HK-2 (cell line): ENCODE measurements at regions not wholly inside any gene's neighbourhood (a gene's known extent, or its start where the extent isn't known, plus 50 kb on each side); places are given as distances from the start of the nearest gene placed in this dataset.
A peak's percentile ranks its signal among the peaks of the same experiment; 100 is the strongest.

Experiments used
- DNase-seq: peaks from one replicate; pipeline ENCODE4 v3.0.0-alpha.2; 2018; ENCODE audit not compliant: unreplicated experiment

DNA sequence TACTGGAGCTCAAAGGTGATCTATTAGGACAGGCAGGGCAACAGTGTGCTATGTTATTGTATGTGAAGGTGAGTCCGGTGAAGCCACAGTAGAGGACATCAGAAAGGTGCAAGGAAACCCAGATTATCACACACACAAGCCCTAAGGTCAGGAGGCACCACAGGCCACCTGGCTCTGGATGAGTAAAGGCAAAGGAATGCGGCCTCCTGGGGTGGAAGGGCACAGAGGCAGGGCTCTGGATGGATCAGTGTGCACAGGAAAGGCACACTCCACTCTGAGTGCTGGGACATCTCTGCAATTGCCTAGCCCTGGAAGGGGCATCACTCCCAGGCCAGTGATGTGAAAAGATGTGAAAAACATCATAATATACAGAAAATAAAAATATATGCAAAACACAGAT lies 683.5 kb downstream of the TRIML1 start:
- peak; percentile 61 for DNase-seq

GRCh38 chr4:188824553-188824952 lies 685.3 kb downstream of the TRIML1 start:
- no peak for DNase-seq

DNA sequence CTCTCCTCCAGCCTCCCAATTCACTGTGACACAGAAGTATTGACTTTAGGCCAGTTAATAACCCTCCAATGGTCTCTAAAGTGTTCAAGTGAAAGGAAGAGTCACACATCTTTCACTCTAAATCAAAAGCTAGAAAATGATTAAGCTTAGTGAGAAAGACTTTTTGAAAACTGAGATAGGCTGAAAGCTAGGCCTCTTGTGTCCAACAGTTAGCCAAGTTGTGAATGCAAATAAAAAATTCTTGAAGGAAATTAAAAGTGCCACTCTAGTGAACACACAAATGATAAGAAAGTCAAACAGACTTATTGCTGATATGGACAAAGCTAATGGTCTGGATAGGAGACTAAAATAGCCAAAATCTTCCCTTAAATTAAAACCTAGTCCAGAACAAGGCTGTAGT lies 687.2 kb downstream of the TRIML1 start:
- no peak for DNase-seq

GRCh38 chr4:188839704-188840103 lies 700.5 kb downstream of the TRIML1 start:
- DNase-seq, result no peak

DNA sequence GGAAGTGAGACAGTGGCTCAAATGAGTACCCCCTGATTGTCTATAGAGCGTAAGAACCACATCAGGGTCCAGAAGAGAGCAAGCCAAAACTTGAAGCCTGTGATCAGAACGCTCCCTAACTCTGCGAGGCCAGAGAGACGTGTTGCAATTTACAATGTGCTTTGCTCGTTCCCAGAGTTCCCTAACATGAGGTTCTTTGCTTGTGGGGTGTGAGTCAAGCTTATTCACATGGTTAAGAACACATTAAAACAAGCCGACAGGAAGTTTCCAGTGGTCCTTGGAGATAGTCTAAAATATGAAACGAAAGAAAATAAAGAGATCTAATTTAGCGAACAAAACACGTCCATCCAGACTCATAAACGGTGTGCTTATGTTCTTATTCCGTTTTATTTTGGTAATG lies 702.3 kb downstream of the TRIML1 start:
- DNase-seq, result no peak

- no peak for DNase-seq
Observed at GRCh38 chr4:188854436-188854835, 715.2 kb downstream of the TRIML1 start.

GRCh38 chr4:188858696-188859095 lies 719.5 kb downstream of the TRIML1 start:
- DNase-seq, result no peak

- DNase-seq, result no peak
Observed at GRCh38 chr4:188864741-188865140, 725.5 kb downstream of the TRIML1 start.

DNA sequence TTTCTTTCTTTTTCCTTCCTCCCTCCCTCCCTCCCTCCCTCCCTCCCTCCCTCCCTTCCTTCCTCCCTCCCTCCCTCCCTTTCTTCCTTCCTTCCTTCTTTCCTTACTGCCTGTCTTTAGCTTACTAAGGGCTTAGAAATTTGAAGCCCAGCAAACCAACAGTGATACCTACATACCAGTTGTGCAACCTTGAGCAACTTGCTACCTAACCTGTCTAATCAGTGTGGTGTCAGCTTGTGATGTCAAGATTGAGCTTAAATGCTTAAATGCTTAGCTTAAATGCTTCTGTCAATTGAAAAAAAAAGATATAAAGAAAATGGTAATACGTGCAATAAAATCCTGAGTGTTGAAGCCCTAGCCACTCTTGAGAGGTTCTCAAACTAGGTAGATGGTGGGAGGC lies 728.6 kb downstream of the TRIML1 start:
- DNase-seq, result no peak

- no peak for DNase-seq
Observed at GRCh38 chr4:188869581-188869980, 730.3 kb downstream of the TRIML1 start.

- DNase-seq, result no peak
Observed at GRCh38 chr4:188872809-188873208, 733.6 kb downstream of the TRIML1 start.

GRCh38 chr4:188876881-188877280 lies 737.6 kb downstream of the TRIML1 start:
- DNase-seq, result no peak

- no peak for DNase-seq
Observed at GRCh38 chr4:188879598-188879997, 740.4 kb downstream of the TRIML1 start.

- no peak for DNase-seq
Observed at GRCh38 chr4:188887905-188888304, 748.7 kb downstream of the TRIML1 start.

- DNase-seq, result no peak
Observed at GRCh38 chr4:188892837-188893236, 753.6 kb downstream of the TRIML1 start.

DNA sequence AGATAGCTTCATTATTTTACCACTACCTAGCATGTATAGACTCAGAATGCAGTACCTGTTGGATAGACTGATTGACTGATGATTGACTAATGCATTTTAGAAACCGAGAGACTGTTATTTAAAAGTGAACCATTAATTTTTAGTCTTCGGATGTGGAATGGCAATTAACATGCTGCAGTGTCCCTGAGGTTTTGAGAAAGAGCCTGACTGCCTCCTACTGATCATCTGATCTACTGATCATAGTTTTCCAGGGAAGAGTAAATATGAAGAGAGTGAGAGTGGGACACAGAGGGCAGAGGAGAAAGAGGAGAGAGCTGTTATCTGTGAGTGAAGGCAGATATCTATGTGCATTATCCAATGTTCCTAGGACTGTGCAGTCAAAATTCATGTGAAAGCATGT lies 764.7 kb downstream of the TRIML1 start:
- DNase-seq, result no peak

- no peak for DNase-seq
Observed at GRCh38 chr4:188904617-188905016, 765.4 kb downstream of the TRIML1 start.

- DNase-seq, result no peak
Observed at GRCh38 chr4:188905248-188905647, 766.0 kb downstream of the TRIML1 start.

DNA sequence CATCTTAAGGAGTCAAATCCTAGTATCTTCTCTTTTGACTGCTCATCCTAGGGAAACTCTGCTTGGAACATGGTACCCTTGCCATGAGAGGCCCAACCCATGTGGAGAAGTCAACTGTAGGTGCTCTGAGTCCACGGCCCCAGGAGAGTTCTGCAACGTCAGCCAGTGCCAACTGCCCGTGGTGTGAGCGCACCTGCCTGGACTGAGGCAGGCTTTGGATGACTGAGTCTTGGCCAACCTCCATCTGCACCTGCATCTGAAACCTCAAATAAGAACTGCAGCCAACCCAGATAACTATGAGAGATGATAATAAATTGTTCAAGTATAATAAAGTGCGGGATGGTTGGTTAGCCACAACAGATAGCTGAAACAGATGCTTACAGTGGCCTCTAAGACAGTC lies 772.0 kb downstream of the TRIML1 start:
- no peak for DNase-seq

- DNase-seq, result no peak
Observed at GRCh38 chr4:188911707-188912106, 772.5 kb downstream of the TRIML1 start.

- DNase-seq, result no peak
Observed at GRCh38 chr4:188915175-188915574, 775.9 kb downstream of the TRIML1 start.

DNA sequence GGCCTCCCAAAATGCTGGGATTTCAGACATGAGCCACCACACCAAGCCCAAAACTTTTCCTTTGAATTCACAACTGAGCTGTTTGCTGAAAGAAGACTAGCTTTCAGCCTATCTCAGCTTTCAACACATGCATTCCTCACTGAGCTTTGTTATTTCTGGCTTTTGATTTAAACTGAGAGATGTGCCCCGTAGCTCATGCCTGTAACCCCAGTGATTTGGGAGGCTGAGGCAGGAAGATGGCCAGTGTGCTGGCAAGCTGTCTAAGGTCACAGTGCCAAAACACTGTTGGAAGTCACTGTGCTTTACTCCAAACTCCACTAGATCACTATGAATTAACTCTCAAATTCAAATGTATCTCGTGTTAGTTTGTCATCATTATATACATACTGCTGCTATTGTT lies 779.5 kb downstream of the TRIML1 start:
- DNase-seq, result no peak

DNA sequence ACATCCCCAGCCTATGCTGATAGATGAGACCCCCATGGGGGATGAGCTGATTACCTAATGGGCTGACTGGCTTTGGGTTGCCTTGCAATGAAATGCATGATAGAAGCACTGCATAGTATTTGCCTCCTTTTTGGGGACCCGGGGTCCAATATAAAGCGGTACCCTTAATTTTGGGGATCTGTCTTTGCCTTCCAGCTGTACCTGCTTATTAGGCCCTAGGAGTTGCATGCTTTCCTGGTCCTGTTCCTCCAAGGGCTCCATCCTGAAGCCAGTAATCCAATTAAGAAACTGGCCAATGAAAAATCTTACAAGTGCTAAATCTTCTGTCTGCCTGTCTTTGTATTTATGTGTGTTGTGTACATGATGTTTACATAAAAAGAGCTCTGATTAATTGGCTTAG lies 791.6 kb downstream of the TRIML1 start:
- DNase-seq, result no peak

DNA sequence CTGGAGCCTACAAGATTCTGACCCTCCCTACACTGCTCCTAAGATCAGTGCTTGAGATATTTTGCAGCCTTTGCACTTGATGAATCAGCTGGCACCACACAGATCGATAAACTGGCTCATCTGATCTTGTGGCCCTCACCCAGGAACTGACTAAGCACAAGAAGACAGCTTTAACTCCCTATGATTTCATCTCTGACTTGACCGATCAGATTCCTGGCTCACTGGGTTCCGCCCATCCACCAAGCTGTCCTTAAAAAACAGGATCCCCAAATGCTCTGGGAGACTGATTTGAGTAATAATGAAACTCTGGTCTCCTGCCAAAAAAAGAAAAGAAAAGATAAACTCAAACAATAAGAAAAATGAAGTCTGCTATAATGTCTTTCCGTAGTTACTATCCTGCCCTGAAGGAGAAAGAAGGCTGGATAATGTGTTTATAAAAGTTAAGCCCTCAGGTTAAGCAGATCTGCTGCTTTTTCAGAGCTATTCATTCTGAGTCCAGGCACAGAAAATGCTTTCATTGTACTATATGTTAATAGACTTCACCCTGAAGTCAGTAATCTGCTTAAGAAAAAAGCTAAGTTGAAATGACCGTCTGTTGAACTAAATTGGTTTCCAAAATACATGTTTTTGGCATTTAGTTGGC lies 795.2 kb downstream of the TRIML1 start:
- no peak for DNase-seq
